Cerebellar cortex (tissue), 1 donor: ENCODE measurements at regions not wholly inside any gene's neighbourhood (a gene's known extent, or its start where the extent isn't known, plus 50 kb on each side); places are given as distances from the start of the nearest gene placed in this dataset.
"Not testable (repeated sequence)": the region's sequence is repeated elsewhere in the genome, so short reads cannot be mapped to it uniquely, and the experiment has no call there.

ENCODE experiments used
- DNase-seq: peaks from one replicate; pipeline ENCODE4 v3.0.0-alpha.2; 2015; ENCODE audit warnings: low spot score

DNA sequence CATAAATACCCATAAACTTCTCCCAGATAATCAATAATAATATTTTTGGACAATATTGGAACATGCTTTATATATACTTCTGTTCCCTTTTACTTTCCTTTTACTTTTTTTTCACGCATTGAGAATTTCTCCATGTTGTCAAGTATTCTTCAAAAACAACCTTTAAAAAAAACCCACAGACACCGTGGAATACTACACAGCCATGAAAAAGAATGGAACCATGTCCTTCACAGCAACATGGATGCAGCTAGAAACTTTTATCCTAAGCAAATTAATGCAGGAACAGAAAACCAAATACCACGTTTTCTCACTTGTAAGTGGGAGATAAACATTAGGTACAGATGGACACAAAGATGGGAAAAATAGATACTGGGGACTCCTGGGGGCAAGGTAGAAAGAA lies 854.7 kb downstream of the TBC1D22A start:
- DNase-seq: no peak

GRCh38 chr22:47616396-47617020 lies 854.1 kb downstream of the TBC1D22A start:
- DNase-seq: no peak

GRCh38 chr22:47615051-47615450 lies 852.6 kb downstream of the TBC1D22A start:
- DNase-seq: no peak

- DNase-seq: no peak
Observed at GRCh38 chr22:47613606-47614350, 851.3 kb downstream of the TBC1D22A start.

DNA sequence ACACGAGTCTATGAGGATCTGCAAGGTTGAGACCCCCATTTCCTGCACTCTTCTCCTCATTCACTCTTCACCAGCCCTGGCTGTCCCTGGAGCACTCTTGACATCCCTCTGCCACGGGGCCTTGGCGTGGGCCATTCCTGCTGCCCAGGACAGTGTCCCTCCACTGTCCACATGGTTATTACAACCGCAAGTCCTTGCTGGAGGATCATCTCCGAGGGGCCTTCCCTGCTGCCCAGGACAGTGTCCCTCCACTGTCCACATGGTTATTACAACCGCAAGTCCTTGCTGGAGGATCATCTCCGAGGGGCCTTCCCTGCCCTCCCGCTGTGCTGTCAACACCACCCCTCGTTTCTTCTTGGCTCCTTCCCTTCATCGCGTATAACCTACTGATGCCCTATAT lies 850.7 kb downstream of the TBC1D22A start:
- not testable (repeated sequence) for DNase-seq

DNA sequence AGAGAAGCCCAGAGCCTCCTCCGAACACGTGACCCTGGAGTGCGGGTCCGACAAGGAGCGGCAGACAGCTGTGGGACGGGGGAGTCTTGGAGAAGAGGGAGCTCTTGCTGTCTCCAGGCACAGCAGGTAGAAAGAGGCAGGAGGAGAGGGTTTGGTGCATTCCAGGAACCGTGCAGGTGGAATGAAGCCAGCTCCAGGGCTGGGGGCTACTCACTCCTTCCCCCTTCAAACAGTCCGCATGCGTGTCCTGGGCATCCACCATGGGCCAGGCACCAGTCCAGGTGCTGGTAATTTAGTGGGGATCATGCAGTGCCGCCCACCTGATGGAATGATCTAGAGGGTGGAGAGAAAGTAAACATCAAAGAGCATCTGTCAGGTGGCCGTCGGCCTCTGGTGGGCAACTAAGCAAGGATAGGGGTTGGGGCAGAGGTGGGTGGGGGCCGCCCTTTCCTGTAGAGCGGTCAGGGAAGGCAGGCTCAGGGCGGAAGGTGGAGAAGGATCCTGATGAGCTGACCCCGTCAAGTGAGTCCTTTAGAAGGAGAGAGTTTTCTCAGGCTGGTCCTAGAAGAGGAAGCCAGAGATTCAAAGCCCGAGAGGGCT lies 850.0 kb downstream of the TBC1D22A start:
- DNase-seq: no peak

GRCh38 chr22:47610764-47611163 lies 848.3 kb downstream of the TBC1D22A start:
- no peak for DNase-seq

- no peak for DNase-seq
Observed at GRCh38 chr22:47610281-47610680, 847.8 kb downstream of the TBC1D22A start.

DNA sequence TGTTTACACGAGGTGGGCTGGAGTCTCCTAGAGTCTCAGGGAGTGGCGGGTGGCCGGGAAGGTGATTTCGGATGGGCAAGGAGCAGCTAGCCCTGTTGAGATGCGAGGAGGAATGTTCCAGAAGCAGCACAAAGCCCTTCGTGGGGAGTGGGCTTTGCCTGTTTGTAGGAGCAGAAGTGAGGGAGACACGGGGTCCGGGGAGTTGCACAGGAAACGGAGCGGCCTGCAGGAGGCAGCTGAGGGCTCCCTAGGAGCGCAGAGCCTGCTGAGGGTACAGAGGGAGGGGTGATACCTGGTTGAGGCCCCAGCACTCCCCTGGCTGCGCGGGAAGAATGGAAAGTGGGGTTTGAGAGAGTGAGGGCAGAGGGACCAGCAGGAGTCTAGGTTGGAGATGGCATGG lies 847.2 kb downstream of the TBC1D22A start:
- DNase-seq: no peak

GRCh38 chr22:47608421-47608820 lies 846.0 kb downstream of the TBC1D22A start:
- DNase-seq: no peak

DNA sequence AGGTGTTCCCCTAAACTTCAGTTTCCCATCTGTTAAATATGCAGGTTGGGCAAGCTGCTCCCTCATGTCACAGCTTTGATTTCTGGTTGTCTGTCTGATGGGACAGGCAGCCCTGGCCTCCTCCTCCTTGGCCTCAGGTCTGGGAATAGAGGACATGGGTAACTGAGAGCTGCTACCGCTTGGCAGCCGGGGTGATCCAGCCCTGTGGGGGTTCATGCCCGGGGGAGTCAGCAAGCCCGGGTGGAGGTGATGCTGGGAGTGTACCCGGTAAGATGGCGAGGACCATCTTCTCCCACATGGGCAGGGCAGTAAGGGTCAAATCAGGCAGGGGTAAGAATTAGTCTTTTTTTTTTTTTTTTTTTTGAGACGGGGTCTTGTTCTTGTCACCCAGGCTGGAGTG lies 845.0 kb downstream of the TBC1D22A start:
- DNase-seq: no peak

GRCh38 chr22:47606426-47606825 lies 844.0 kb downstream of the TBC1D22A start:
- no peak for DNase-seq

DNA sequence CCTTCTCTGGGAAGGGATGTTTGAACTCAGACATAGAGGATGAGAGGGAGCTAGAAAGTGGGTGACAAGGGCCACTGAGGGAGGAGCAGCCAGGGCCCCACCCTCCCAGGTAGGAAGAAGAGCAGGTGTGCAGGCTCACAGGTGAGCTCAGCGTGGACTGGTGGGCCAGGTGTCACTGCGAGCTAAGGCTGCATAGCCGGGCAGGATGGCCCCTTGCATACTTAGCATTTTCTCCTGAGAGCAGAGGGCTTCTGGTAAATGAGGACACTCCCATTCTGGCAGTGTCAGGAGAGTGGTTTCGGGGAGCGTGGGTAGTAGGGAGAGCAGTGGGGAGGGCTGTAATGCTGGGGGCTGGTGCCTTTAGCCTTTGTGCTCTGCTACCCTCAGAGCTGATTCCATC lies 843.4 kb downstream of the TBC1D22A start:
- DNase-seq: no peak

GRCh38 chr22:47605441-47605840 lies 843.0 kb downstream of the TBC1D22A start:
- DNase-seq: no peak

GRCh38 chr22:47604563-47604962 lies 842.1 kb downstream of the TBC1D22A start:
- DNase-seq: no peak

- DNase-seq: no peak
Observed at GRCh38 chr22:47602732-47603131, 840.3 kb downstream of the TBC1D22A start.

DNA sequence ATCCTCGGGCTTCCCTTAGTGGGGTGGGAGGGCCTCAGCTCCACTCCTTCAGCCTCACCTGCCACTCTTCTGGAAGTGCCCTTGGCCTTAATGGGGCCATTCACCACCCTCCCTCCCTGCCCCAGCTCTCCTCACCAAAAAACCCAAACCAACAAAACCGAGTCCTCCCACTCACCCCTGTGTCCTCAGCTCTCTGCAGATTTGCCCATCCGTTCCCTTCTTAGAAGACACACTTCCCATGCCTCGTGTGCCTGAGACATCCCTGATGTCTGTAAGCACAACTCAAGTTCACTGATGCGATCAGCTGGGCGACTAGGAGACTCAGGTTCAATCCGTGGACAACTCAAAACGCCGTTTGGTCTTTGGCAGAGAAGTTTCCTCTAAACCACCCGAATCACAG lies 839.2 kb downstream of the TBC1D22A start:
- no peak for DNase-seq

DNA sequence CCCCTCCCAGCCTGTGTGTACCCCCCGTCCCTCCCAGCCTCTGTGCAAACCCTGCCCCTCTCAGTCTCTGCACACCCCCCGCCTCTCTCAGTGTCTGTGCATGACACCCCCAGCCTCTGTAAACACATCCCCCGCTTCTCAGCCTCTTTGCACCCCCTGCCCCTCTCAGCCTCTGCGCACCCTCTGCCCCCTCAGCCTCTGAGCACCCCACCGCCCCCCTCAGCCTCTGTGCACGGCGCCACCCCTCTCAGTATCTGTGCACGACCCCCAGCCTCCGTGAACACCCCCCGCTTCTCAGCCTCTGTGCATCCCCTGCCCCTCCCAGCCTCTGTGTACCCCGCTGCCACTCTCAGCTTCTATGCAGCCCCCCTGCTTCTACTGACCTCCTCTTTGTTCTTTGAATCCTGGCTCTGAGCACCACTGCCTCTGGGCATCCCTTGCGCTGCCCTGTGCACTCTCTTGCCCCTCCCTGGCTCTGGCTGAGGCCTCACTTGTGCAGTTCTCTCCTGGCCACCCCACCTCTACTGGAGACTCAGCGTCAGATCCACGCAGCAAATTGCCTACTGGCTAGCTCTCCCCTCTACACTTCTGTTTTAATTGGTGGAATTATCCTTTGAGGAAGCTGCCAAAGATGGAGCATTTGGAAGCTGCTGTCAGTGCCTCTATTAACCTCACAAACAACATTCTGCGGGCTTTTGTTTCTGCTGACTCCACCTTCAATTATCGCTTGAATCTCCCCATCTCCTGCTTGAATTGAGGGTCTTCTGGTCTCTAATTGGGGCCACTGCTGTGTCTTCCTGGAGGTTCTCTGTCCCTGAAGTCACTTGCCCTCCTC lies 838.6 kb downstream of the TBC1D22A start:
- DNase-seq: no peak

DNA sequence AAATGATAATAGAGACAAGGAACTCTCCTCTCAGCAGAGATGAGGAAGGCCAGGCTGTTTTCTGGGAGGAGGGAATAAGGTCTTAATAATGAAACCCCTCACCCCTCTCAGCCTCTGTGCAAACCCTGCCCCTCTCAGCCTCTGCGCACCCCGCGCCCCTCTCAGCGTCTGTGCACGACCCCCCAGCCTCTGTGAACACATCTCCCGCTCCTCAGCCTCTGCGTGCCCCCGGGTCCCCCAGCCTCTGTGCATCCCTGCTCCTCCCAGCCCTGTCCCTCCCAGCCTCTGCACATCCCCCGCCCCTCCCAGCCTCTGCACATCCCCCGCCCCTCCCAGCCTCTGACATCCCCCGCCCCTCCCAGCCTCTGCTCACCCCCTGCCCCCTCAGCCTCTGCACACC lies 837.8 kb downstream of the TBC1D22A start:
- DNase-seq: no peak

- no peak for DNase-seq
Observed at GRCh38 chr22:47599753-47600152, 837.3 kb downstream of the TBC1D22A start.

- DNase-seq: no peak
Observed at GRCh38 chr22:47598864-47599263, 836.4 kb downstream of the TBC1D22A start.

DNA sequence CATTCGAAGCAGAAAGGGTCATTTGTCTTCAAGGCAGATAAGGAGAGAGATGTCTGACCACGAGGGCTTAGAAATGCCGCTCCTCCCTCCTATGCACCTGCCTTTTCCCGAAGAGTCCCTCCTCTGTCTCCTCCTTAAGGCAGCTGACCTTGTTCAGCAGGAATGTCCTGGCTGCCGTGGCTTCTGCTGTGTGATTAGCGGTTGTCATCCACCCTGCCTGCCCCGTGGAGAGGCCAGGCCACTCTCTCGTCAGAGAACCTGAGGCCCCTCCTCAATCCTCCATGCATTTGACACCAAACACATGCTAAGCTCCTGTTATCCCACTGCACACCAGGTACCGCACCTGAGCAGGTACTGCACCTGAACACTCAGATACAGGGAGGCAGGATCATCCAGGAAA lies 834.6 kb downstream of the TBC1D22A start:
- DNase-seq: no peak
